Astrocyte (in vitro differentiated cells and primary cell): ENCODE measurements at regions not wholly inside any gene's neighbourhood (a gene's known extent, or its start where the extent isn't known, plus 50 kb on each side); places are given as distances from the start of the nearest gene placed in this dataset.

ENCODE experiments used
- DNase-seq: peaks from one replicate; pipeline ENCODE4 v3.0.0-alpha.2; 2010; ENCODE audit warnings: low read depth
- FAIRE-seq: peaks from 2 replicates; lab custom pipeline; 2011; peaks lifted over from hg19 to GRCh38; lab: Jason Lieb, UNC
- H2AFZ ChIP-seq: 2 replicates; pipeline ENCODE4 v1.6.0; 2012; ENCODE audit warnings: low read depth, low read length, inconsistent platforms
- H3K27ac ChIP-seq: 2 replicates; pipeline ENCODE4 v1.5.1; 2011; ENCODE audit warnings: low read depth, low read length, inconsistent platforms
- H3K27me3 ChIP-seq: 2 replicates; pipeline ENCODE4 v1.6.0; 2011; ENCODE audit warnings: low read length, inconsistent platforms; ENCODE audit not compliant: insufficient read depth
- H3K36me3 ChIP-seq: 2 replicates; pipeline ENCODE4 v1.5.1; 2011; ENCODE audit warnings: low read length, inconsistent platforms; ENCODE audit not compliant: insufficient read depth
- H3K4me1 ChIP-seq: 2 replicates; pipeline ENCODE4 v1.5.1; 2011; ENCODE audit warnings: low read length, inconsistent platforms; ENCODE audit not compliant: insufficient read depth
- H3K4me2 ChIP-seq: 2 replicates; pipeline ENCODE4 v1.6.0; 2012; ENCODE audit warnings: low read length, inconsistent platforms
- H3K4me3 ChIP-seq: 2 replicates; pipeline ENCODE4 v1.5.1; 2011; ENCODE audit warnings: low read depth, mild to moderate bottlenecking, low read length, inconsistent platforms; ENCODE audit not compliant: insufficient read depth
- H3K79me2 ChIP-seq: 2 replicates; pipeline ENCODE4 v1.6.0; 2012; ENCODE audit warnings: mild to moderate bottlenecking, low read length, inconsistent platforms; ENCODE audit not compliant: insufficient read depth
- H3K9ac ChIP-seq: 2 replicates; pipeline ENCODE4 v1.6.0; 2012; ENCODE audit warnings: mild to moderate bottlenecking, low read length, inconsistent platforms
- H3K9me3 ChIP-seq: 2 replicates; pipeline ENCODE4 v1.5.1; 2012; ENCODE audit warnings: low read depth, mild to moderate bottlenecking, low read length, inconsistent platforms; ENCODE audit not compliant: insufficient read depth
- H4K20me1 ChIP-seq: 2 replicates; pipeline ENCODE4 v1.6.0; 2012; ENCODE audit warnings: low read length, inconsistent platforms; ENCODE audit not compliant: insufficient read depth
- H3K27ac Mint-ChIP-seq: one replicate; pipeline ENCODE4 v1.8.0; 2021; ENCODE audit warnings: mild to moderate bottlenecking, mixed read lengths; ENCODE audit not compliant: unreplicated experiment
- H3K27me3 Mint-ChIP-seq: one replicate; pipeline ENCODE4 v1.8.0; 2021; ENCODE audit warnings: low read depth, mixed read lengths; ENCODE audit not compliant: unreplicated experiment
- H3K36me3 Mint-ChIP-seq: one replicate; pipeline ENCODE4 v1.8.0; 2021; ENCODE audit warnings: low read depth, mixed read lengths; ENCODE audit not compliant: unreplicated experiment
- H3K4me1 Mint-ChIP-seq: one replicate; pipeline ENCODE4 v1.8.0; 2021; ENCODE audit warnings: low read depth, mixed read lengths; ENCODE audit not compliant: unreplicated experiment
- H3K4me3 Mint-ChIP-seq: one replicate; pipeline ENCODE4 v1.8.0; 2021; ENCODE audit warnings: mild to moderate bottlenecking, moderate library complexity, mixed read lengths; ENCODE audit not compliant: unreplicated experiment
- H3K9me3 Mint-ChIP-seq: one replicate; pipeline ENCODE4 v1.8.0; 2021; ENCODE audit warnings: mild to moderate bottlenecking, mixed read lengths; ENCODE audit not compliant: unreplicated experiment
- CTCF ChIP-seq: IDR thresholded peaks from 2 replicates; pipeline ENCODE4 v1.5.1; 2011; ENCODE audit warnings: low read depth, mild to moderate bottlenecking, inconsistent platforms, low read length, moderate library complexity; ENCODE audit not compliant: insufficient read depth
- EZH2 ChIP-seq: IDR thresholded peaks from 2 replicates; pipeline ENCODE4 v1.6.1; 2012; ENCODE audit warnings: mild to moderate bottlenecking, low read length, inconsistent platforms; ENCODE audit not compliant: insufficient read depth

- no peak for DNase-seq
- TF ChIP-seq CTCF (no peak), EZH2 (no peak)
- no peak overlapping the region for H3K27ac ChIP-seq
- peaks cover 9% of the 10 kb centered on the region for H3K9me3 Mint-ChIP-seq
- no peaks in the 10 kb centered on the region for H3K4me1 Mint-ChIP-seq
- H3K9ac ChIP-seq: no peak overlapping the region
- no peak overlapping the region for H2AFZ ChIP-seq
- H3K27ac Mint-ChIP-seq: no peak overlapping the region
- H3K36me3 ChIP-seq: no peaks in the 10 kb centered on the region
- H3K27me3 Mint-ChIP-seq: peaks cover 25% of the 10 kb centered on the region
- no peaks in the 10 kb centered on the region for H3K9me3 ChIP-seq
- no peak for FAIRE-seq
- H3K4me1 ChIP-seq: no peaks in the 10 kb centered on the region
- H3K4me3 ChIP-seq: no peak overlapping the region
- no peak overlapping the region for H3K4me3 Mint-ChIP-seq
- H3K79me2 ChIP-seq: no peaks in the 10 kb centered on the region
- peaks cover 10% of the 10 kb centered on the region for H3K27me3 ChIP-seq
- H3K36me3 Mint-ChIP-seq: peaks cover 2% of the 10 kb centered on the region
- no peak overlapping the region for H3K4me2 ChIP-seq
- H4K20me1 ChIP-seq: no peaks in the 10 kb centered on the region
Observed at GRCh38 chr1:21378705-21379494, 61.0 kb upstream of the NBPF3 start.

- Histone ChIP-seq H3K27me3 (no peaks in the 10 kb centered on the region), H3K79me2 (no peaks in the 10 kb centered on the region), H4K20me1 (no peaks in the 10 kb centered on the region), H3K4me1 (no peaks in the 10 kb centered on the region), H3K36me3 (no peaks in the 10 kb centered on the region), H2AFZ (no peak overlapping the region), H3K4me3 (no peak overlapping the region), H3K9me3 (no peaks in the 10 kb centered on the region), H3K27ac (no peak overlapping the region), H3K4me2 (no peak overlapping the region), H3K9ac (no peak overlapping the region)
- no peak overlapping the region for H3K4me3 Mint-ChIP-seq
- H3K9me3 Mint-ChIP-seq: peaks cover 2% of the 10 kb centered on the region
- H3K36me3 Mint-ChIP-seq: no peaks in the 10 kb centered on the region
- DNase-seq (no peak), FAIRE-seq (no peak)
- H3K4me1 Mint-ChIP-seq: no peaks in the 10 kb centered on the region
- H3K27ac Mint-ChIP-seq: no peak overlapping the region
- no peak for TF ChIP-seq CTCF
- no peak for TF ChIP-seq EZH2
- H3K27me3 Mint-ChIP-seq: peaks cover 9% of the 10 kb centered on the region
Observed at GRCh38 chr1:21372383-21372782, 67.6 kb upstream of the NBPF3 start.

GRCh38 chr1:21369905-21370304 lies 70.0 kb upstream of the NBPF3 start:
- FAIRE-seq (no peak), DNase-seq (no peak)
- Histone ChIP-seq H3K79me2 (no peaks in the 10 kb centered on the region), H3K9ac (no peak overlapping the region), H3K36me3 (no peaks in the 10 kb centered on the region), H3K4me2 (no peak overlapping the region), H4K20me1 (no peaks in the 10 kb centered on the region), H3K4me3 (no peak overlapping the region), H3K9me3 (no peaks in the 10 kb centered on the region), H2AFZ (no peak overlapping the region), H3K27me3 (no peaks in the 10 kb centered on the region), H3K27ac (no peak overlapping the region), H3K4me1 (no peaks in the 10 kb centered on the region)
- Mint-ChIP-seq H3K4me1 (no peaks in the 10 kb centered on the region), H3K27me3 (peaks cover 2% of the 10 kb centered on the region), H3K36me3 (no peaks in the 10 kb centered on the region), H3K4me3 (no peak overlapping the region), H3K27ac (no peak overlapping the region), H3K9me3 (peaks cover 2% of the 10 kb centered on the region)
- no peak for TF ChIP-seq EZH2
- no peak for TF ChIP-seq CTCF
